ENCODE measurements at regions not wholly inside any gene's neighbourhood (a gene's known extent, or its start where the extent isn't known, plus 50 kb on each side); places are given as distances from the start of the nearest gene placed in this dataset.

DNA sequence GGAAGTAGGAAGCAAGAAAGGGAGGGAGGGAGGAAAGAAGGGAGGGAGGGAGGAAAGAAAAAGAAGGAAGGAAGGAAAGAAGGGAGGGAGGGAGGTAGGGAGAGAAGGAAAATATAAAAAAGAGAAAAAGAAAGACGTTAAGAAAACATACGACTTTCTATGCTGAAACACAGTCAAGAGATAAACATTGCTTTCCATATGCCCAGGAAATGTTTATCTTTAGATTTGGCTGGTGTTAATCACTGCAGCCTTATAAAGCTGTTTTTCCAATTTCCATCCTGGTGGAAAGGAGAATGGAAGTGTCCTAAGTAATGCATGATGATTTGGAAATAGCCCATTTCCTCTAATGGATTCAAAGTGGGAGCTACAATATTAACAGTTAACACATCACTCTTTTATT is 524.3 kb downstream of the MTRR start:
- no peak for DNase-seq (ENCODE audit: low spot score)

DNA sequence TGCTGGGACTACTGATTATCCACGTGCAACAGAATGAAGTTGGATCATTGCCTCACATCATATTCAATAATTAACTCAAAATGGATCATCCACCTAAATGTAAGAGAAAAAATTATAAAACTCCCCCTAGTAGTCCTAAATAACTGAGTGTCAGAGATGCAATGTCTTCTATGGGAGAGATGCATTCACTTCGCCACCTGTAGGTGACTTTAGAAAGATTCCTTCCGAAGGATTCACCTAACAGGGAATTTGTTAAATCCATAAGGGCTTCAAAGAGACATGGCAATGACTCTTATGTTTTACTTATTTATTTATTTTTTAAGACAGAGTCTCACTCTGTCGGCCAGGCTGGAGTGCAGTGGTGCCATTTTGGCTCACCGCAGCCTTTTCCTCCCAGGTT is 526.0 kb downstream of the MTRR start:
- DNase-seq (ENCODE audit: low spot score), result no peak

DNA sequence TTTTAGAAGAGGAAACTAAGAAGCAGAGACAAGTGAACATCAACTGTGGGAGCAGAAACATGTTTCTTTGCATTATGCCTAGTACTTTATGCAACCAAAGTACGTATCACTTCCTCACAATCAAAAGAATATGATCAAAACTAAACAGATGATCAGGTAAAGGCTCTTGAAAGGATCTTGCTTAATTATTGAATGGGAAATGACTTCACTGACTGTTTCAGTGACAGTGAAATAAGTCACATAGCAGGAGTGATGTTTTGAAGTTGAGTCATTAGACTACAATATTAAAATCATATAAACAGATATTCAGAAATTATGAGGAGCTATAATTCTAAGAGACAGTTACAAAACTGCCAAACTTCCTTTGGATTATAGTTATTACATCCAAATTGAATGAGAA is 527.3 kb downstream of the MTRR start:
- DNase-seq (ENCODE audit: low spot score), result no peak

DNA sequence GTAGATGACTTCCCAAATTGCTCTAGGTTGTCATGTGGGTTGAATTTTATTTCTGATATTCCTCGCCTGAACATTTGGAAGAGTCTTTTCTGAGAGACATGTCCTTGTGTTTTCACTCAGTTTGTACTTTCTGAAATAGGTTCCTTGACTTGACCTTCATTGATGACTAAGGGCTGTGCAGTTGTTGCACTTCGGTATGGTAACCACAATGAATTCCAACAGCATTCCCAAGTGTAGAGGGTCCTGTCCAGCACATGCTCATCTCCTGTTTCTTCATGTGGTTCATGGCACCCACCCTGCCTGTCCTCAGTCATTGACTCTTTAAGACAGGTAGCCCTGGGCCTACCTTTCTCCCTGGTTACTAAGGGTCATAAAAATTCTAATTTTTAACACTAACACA is 527.8 kb downstream of the MTRR start:
- no peak for DNase-seq (ENCODE audit: low spot score)

DNA sequence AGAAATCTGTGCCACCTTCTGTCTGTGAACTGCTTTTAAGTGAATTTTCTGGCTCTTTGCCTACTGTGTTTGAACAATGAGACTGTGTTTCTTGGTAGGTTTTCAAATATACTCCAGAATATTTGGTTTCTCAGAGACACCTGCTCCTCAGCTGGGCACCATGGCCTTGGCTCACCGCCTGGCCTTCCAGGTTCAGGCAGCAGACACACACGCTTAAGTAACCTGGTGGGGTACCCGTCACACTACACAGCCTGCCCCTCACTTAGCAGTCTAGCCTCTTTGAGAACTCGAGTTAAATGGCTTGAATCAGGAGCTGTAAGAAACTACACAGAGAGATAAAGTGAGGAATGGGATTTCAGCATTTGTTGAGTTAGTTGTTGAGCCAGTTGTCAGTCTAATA is 530.5 kb downstream of the MTRR start:
- DNase-seq (ENCODE audit: low spot score), result no peak

DNA sequence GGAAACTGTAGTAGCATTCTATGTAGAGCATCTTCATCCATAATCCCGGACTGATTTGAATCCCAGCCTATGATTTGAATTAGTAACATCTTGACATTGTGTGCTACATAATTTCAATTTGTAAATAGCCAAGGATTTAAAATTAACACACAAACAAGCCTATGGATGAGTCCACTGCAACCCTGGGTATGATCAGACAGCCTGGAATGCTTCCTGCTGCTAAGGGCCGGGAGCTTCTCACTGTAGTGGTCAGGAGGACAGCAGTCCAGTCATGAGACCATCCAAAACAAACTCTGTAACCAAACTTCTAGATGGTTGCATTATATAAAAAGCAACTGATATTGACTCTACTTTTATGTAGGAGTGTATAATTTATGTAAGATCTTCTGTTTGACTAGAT is 539.3 kb downstream of the MTRR start:
- DNase-seq (ENCODE audit: low spot score), result no peak

DNA sequence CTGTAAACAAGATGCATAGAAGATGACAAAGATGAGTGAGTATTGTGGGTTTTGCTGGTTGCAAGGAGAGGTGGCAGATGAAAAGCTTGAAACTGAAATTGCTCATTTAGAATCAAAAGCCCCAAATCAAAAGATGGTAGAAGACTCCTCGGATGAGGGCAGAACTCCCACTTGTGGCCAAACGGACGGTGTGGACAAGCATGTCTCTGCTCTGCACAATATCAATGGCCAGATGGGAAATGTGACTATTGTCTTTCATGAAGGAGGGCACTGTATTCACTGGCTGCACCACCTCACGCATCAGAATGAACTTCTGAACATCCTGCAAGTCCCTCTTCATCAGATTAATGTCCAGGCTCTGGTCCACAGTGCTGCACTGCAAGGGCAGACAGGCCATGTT is 541.7 kb downstream of the MTRR start:
- no peak for DNase-seq (ENCODE audit: low spot score)

DNA sequence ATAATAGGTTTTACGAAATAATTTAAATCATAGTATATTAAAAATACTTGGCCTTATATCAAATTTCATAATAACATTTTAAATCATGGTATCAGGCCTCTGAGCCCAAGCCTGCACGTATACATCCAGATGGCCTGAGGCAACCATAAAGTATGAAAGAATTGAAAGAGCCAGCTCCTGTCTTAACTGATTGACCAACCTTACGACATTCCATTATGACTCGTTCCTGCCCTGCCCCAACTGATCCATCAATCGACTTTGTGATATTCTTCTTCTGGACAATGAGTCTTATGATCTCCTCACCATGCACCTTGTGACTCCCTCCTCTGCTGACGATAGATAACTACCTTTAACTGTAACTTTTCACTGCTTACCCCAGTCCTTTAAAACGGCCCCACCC is 545.0 kb downstream of the MTRR start:
- no peak for DNase-seq (ENCODE audit: low spot score)

DNA sequence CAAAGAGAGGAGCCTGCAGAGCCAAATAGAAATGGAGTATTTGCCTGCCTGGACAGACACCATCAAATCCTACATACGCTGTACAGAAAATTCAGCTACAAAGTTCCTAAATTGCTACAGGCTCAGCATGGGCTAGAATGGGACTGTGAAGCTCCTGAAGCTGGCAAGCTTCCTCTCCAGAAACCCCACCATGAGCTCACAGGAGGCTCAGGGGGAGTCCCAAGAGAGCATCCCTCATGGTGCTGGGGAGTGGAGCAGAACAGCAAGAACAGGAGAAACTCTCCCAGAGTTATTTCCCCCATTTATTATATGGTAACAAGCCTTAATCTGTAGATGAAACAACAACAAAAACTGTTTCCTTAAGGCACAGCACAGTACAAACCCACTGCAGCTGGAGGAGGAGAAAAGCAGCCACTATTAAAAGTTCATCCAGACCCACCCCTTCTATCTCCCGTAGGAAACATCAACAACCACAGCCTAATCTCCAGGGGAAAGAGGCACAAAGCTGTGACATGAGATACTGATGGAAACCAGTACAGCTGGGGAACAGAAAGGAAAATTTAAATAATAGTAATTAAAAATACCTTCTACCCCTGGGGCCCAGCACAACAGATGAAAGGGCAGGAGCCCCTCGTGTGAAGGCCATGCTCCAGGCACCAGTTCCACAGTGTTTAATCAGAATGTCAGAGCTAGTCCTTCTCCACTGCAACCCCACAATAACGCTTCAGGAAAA is 548.5 kb downstream of the MTRR start:
- no peak for DNase-seq (ENCODE audit: low spot score)

DNA sequence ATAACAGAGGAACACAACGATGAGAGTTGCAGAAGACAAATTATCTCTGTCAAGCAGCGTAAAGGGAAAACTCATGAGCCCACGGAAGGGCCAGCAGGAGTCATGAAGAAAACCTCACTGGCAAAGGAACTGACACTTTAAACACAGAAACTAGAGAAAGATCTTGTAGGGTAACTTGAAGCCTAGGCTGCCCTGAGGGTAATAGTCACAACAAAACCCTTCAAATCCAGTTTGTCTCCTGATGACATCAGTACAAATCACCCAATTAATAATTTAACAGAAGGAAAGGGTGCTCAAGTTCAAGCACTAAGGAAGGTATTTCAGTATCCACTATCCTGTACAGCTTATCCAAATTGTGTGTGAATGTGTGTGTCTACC is 549.1 kb downstream of the MTRR start:
- DNase-seq (ENCODE audit: low spot score), result no peak

DNA sequence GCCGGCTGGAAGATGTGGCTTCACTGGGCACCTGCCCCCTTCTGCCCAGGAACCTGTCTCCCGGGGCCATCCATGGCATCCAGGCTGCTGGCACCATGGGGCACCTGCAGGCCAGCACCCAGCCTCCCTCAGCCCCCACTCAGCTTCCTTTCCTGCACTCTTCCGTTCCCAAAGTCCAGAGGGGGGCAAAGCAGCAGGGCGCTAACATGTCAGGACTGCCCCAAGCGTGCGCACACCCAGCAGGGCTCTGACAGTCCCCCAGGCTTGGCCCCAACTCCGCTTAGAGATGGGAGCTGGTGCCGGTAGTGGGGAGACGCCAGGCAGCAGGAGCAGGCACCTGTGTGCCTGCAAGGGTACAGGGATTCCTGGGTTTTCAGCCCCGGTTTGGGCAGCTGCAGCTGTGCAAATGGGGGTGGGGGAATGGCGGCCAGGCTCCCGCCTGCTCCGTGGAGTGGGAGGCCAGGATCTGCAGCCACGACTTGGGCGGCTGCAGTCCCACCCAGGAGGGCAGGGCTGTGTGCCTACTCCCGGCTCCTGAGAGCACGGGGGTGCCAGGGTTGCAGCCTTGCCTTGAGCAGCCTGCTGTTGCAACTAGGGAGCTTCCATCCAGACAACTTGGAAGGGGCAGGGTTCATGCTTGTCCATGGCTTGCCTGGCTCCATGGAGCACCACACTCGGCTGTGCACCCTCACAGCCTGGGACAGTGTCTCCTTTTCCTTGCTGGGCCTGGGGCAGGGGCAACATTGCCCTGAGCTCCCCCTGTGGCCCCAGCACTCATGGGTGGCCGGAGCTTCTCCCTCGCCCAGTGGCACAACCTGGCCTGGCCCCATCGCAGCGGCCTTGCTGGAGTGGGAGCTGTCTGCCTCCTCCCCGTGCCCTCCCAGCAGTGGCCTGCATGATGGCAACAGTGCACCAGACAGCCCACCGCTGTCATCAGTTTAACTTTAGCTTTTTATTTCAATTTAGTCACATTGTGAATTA is 561.1 kb downstream of the MTRR start:
- DNase-seq (ENCODE audit: low spot score), result no peak

DNA sequence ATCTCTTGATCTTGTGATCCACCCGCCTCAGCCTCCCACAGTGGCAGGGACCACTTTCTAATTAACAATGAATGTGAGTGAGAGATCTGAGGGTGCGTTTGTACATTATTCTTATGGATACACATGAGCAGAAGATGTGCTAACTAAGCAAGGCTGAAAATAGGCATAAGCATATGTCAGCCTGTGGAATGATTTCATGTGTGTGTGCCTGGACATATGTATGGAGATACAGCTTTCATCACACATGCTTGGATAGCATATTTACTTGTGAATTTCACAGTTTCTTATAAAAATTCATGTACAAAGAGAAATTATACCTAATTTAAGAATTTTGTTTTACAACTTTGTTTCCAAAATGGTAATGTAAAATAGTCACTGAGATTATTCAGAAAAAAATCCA is 565.6 kb downstream of the MTRR start:
- DNase-seq (ENCODE audit: low spot score), result no peak

DNA sequence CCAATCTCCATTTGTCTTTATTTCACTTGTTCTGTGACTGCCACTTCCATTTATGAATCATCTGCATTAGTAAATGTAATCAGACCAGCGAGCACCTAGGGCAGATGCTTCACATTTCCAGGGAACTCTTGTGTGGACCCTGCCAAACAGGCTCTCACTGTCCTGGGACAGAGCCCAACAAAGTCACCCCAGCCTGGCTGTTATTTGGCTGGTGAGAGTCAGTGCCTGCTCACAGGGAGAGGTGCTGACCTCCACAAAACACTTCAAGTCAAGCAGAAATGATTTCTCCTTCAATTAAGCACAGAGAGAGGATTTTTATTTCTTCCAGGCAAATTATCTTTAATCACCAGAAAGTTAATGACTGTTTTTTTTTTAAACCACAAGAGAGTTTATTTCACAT is 568.0 kb downstream of the MTRR start:
- DNase-seq (ENCODE audit: low spot score), result no peak

DNA sequence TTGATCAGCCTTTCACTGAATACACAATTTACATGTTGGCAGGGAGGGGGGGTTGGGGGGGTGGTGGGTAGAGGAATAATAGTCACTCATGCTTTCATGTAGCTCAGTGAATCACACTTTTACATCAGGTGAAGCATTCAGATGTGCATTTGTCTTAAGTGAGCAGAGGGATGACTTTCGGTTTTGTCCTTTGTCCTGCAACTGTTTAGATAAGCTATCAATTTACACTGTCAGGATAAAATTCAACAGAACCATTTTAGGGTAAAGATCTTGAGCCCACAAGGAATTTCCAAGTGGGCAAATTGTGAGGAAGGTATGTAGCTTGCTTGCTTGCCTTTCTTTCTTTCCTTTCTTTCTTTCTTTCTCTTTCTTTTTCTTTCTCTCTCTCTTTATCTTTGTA is 576.2 kb downstream of the MTRR start:
- no peak for DNase-seq (ENCODE audit: low spot score)

DNA sequence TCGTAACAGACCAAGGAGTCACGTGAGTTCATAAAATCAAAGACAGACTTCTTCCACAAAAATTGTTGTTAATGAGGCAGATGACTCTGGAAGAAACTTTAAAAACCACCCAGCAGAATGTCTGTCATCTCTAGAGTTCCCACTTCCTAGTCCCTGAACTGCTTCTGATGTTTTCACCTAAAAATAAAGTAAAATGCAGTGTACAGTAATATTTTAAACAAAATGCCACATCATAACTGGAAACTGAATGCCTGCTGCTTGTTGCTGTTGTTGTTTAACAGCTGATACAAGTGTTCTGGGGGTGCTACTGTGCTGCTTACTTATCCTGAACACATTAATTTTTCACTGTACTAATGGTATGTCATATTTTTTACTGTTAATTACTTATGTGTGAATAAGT is 577.2 kb downstream of the MTRR start:
- DNase-seq (ENCODE audit: low spot score), result no peak

DNA sequence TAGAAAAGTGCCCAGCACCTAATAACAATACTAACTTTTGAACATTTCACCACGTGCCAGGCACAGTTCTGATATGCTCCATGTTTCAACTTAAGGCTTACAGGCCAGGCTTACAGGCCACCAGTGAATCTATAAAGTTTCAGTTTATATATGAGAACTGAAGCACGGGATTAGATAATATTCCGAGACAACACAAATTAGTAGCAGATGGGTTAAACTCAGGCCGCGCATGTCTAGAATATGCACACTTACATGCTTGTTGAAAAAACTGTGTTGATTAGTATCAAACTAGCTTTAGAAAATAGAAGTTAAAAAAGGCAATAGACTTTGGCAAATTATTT is 587.9 kb downstream of the MTRR start:
- DNase-seq (ENCODE audit: low spot score), result no peak

DNA sequence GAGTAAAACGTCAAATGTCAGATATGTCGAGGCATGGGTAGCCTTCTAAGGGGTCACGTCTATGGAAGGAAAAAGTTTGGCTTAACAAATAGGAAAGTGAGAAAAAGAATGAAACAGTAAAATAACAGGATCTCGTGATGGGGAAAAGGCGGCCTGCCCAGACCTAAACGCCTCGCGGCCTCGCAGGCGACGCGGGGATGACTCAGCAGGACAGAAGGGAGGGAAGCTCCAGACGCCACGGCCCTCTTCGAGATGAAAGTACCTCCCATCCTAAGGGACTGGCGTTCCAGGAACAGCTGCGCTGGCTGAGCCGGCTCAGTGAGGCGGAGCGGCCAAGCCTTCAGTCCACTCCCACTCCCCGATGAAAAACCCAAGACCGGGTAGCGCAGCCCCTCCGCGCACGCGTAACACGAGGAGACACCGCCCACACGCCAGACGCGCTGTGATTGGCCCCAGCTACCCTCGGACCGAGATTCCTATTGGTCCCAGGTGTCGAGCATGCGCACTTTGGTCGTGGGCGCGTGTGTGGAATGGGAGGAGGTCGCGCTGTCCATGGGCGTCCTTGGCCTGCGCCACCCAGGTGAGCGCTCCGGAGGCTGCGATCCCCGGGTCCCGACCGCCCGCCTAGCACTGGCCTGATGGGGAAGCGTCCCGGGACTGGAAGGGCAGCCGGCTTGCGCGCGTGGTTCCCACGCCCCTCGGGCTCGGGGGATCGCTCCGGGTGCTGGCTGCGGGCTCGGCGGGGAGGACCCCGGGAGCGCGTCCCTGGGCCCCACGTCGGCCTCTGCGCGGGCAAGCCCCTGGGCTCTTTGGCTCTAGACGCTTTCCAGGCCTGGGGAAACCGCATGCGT is 588.5 kb downstream of the MTRR start:
- DNase-seq (ENCODE audit: low spot score), result no peak

DNA sequence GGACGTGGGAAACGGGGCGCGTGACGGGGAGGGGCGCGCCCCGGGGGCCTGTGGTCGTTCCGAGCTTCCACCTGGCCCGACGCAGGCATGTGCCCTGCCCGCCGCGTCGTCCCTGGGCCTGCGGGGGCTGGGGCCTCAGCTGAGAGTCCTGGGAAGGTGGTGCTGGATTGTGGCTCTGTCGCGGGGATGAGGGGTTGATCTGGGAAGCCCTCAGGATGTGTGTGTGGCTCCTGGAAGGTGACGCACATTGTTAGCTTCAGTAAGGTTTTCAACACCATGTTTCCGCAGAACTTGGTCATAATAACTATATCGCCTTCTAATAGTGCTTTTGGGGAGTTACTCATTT is 589.1 kb downstream of the MTRR start:
- no peak for DNase-seq (ENCODE audit: low spot score)

DNA sequence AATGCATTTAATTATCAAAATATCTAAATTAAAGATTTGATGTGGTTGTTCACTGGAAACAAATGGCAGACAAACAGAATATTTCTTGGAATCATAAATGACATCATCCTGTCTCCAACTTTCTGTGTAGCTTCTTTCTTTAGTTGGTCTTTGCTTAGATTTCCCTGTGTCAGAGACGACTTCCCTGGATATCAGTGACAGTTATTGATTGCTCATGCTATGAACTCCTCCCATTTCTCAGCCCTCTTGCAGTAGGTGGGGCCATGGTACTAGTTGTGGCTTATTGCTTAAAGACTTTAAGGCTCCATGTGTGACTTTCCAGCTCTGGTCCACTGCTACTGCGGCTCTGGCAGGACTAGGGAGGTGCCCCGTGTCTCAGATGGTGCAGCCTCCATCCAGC is 592.6 kb downstream of the MTRR start:
- DNase-seq (ENCODE audit: low spot score), result no peak

DNA sequence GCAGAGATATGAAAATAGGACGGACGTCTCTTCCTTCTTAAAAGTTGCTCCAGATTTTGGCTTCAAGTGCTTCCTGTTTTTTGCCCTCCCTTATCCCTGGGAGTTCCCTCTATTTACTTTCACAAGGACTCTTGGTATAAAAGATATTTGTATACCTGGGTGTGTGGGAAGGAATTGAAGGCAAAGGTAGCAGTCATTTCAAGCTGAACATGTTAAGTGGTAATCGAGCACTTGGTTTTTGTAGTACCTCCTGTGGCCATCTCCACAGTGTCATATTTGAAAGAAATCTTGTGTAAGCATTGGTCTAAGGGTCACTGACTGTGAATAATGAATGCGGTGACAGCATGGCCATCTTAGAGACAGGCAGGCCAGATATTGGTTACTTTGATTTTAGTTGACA is 593.6 kb downstream of the MTRR start:
- no peak for DNase-seq (ENCODE audit: low spot score)

DNA sequence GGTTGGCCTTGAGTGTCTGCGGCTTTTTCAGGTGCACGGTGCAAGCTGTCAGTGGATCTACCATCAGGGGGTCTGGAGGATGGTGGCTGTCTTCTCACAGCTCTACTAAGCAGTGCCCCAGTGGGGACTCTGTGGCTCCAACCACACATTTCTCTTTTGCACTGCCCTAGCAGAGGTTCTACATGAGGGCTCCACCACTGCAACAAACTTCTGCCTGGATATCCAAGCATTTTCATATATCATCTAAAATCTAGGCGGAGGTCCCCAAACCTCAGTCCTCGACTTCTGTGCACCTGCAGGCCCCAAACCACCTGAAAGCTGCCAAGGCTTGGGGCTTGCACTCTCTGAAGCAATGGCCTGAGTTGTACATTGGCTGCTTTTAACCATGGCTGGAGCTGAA is 601.5 kb downstream of the MTRR start:
- no peak for DNase-seq (ENCODE audit: low spot score)

DNA sequence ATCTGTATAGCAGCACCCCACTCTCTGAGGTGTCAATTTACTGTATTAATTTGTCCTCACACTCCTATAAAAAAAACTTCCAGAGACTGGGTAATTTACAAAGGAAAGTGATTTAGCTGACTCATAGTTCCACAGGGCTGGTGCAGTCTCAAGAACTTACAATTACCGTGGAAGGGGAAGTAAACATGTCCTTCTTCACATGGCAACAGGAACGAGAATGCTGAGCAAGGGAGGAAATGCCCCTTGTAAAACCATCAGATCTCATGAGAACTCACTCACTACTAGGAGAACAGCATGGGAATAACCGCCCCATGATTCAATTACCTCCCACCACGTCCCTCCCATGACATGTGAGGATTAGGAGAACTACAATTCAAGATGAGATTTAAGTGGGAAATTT is 602.6 kb downstream of the MTRR start:
- DNase-seq (ENCODE audit: low spot score), result no peak

DNA sequence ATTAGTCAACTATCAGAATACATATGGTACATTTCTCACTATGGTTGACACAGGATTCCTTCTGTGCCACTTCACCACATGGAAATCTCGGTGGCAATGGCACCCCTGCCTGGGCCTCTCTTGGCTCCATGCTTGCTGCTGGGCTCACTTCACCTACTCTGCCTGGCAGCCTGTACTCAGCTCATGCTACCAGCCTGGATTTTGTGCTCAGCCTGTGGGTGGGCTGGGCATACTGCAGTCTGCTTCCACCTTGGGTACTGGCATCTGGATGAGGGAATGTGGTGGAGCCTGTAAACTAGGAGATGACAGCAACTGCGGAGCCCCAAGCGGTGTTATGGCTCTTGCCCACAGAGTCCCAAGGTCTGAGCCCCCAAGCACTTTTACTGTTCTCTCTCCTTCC is 604.1 kb downstream of the MTRR start:
- DNase-seq (ENCODE audit: low spot score), result no peak
